HG03439 (cell line): ENCODE measurements at regions not wholly inside any gene's neighbourhood (a gene's known extent, or its start where the extent isn't known, plus 50 kb on each side); places are given as distances from the start of the nearest gene placed in this dataset.
"Not testable (repeated sequence)": the region's sequence is repeated elsewhere in the genome, so short reads cannot be mapped to it uniquely, and the experiment has no call there.

ENCODE experiments used
- ATAC-seq: cut with Tn5 transposase; IDR thresholded peaks from one replicate; pipeline ENCODE4 v1.9.1; 2021; ENCODE audit warnings: mild to moderate bottlenecking, moderate library complexity; ENCODE audit not compliant: unreplicated experiment

DNA sequence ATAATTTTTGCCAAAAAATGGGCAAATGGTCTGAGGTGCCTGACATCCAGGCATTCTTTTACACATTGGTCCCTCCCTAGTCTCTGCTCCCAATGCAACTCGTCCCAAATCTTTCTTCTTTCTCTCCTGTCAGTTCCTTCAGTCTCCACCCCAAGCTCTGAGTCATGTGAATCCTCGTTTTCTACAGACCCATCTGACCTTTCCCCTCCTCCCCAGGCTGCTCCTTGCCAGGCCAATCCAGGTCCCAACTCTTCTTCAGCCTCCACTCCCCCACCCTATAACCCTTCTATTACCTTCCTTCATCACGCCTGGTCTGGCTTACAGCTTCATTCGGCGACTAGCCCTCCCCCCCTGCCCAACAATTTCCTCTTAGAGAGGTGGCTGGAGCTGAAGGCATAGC, 55.3 kb downstream of the BBS10 start:
- ATAC-seq: not testable (repeated sequence)

DNA sequence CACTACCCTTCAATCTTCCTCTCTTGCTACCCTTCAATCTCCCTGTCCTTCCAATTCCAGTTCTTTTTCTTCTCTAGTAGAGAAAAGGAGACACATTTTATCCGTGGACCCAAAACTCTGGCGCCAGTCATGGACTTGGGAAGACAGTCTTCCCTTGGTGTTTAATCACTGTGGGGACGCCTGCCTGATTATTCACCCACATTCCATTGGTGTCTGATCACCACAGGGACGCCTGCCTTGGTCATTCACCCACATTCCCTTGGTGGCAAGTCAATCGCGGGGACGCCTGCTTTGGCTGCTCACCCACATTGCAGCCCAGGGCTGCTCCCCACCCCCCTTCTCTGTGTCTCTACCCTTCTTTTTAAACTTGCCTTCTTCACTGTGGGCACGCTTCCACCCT, 55.9 kb downstream of the BBS10 start:
- ATAC-seq: not testable (repeated sequence)

DNA sequence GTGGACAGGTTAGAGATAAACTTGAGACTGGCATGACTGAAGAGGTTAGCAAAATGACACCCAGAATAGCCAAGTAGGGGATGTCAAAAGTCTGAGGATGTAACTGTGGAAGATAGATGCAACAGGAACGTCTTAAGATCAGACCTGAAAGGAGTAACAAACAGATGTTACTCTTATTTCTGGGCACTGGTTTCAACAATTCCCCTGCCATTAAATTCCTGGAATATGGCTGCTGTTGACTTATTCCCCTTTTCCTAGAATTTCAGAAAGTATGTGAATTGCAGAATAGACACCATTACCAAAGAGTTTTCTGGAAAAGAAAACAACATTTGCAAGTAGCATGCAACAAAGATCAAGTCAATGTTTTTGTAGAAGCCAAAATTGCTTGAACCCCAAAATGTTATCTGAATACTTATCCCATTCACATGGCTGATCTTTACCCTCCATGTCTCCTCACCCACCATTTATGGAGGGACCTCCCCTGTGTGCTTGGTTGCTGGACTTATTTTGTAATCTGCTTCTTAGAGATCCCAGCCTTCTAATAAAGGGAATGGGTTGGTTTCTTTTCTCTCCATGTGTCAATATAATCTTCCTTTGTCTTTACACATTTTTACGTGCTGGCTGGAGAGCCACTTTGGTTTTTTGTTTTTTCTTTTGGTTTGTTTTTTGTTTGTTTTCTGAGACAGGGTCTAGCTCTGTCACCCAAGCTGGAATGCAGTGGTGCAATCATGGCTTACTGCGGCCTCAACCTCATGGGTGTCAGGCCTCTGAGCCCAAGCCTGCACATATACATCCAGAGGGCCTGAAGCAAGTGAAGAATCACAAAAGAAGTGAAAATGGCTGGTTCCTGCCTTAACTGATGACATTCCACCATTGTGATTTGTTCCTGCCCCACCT, 57.0 kb downstream of the BBS10 start:
- ATAC-seq: no peak

DNA sequence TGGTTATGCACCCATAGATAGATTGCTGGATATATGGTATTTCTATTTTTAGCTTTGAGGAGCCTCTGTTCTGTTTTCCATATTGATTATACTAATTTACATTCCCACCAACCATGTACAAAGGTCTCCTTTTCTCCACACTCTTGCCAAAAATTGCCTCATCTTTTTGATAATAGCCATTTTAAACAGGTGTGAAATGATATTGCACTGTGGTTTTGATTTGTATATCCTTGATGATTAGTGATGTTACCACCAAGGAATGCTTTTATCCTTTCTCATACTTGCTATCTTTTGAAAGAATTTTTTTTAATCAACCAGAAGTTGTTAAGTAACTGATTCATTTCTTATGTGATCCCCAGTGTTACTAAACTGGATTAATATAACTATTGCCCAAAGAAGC, 60.0 kb downstream of the BBS10 start:
- ATAC-seq: no peak

DNA sequence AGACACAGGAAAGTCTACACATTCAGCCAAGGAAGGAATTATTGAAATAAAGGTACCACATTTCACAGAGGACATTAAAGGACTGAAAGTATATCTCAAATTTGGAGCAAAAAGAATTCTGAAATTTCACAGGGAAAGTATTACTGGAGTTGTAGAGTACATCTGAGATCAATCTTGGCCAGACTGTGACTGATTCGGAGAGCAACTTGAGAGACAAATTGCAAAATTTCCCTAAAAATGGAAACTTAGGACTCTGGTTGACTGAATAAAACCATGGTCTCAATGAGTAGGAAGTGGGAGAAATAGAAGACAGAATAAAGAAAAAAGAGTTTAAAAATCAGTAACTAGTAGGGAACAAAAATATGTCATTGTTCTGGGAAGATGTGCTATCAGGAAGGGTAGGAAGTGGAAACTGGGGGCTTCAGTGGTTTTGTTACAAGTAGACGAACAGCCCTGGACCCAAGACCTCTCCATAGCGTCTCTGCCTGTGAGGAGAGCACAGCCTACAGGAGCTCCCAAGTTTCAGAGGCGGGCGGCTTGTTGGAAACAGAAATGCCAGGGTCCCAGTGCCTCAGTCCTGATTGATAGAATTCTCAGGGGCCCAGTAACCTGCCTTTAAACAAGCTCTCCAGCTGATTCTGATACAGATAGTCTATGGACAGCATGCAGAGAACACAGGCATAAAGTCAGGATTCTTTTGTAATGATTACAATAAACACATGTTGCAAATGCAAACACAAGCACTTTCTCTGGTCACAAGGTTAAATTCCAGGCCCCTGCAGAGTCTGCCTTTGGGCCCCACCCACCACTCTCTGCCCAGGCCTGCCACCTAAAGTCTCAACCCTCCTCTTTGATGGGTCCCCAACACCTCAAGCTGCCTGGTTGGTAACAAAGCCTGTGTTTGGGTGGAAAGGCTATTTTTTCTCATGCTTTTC, 63.1 kb downstream of the BBS10 start:
- no peak for ATAC-seq

DNA sequence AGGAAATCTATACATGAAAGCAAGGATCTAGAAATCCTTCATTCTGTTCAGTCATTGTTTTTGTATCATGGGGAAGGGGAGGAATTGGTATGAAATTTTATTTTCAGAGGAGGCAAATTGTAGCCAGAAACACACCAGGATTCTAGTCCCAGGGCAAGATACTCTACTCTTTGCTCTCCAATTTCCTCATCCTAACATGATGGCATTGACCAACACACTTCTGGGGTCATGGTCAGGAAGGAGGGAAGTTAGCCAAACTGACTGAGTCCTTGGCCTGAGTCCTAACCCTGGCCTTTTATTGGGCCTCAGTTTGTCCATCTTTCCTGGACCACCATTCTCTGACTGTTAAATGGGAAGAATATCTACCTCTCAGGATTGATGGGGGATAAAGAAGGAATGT, 65.5 kb downstream of the BBS10 start:
- ATAC-seq: no peak

DNA sequence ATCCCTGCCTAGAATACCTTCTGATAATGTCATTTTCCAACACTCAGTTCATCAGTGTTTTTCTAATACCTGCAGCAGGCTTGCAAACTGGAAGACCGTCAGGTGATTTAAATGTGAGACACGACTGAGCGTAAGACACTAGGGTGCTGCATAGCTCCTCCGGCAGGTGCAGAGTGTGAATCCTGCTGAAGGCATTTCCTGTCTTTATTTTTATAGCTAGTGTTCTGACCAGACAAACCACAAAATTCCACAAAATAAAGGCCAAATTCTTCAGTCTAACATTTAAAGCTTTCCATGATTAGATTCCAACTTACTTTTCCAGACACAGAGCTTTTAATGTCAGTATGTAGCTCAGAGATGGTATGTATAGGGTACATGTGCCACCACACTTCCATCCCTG, 70.7 kb downstream of the BBS10 start:
- ATAC-seq: no peak

DNA sequence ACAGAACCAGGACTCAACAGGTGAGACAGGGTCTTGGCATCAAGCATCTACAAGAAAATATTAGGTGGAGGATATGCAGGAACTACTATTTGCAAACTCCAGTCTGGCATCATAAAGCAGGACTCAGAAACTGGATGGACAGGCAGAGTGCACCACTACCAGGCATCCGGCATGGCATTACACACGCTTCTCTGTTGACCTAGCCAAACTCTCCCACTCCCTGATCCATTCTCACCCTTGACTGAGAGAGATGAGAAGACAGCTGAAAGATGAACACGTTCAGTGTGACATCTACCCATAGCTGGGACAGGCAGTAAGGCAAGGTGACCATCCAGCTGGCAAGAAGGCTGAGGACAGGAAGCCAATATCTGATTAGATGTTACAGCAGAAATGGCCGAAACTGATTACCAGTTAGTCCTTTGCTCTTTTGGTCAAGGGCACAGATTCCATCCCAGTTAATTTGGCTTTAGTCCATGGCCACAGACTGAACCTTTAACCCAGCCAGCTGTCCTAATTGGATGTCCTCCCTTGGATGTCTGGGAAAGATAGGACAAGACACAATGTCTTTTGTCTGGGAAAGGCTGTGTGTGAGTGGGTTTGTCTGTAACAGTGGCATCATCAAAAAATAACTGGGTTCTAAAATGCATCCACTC, 71.6 kb downstream of the BBS10 start:
- no peak for ATAC-seq

DNA sequence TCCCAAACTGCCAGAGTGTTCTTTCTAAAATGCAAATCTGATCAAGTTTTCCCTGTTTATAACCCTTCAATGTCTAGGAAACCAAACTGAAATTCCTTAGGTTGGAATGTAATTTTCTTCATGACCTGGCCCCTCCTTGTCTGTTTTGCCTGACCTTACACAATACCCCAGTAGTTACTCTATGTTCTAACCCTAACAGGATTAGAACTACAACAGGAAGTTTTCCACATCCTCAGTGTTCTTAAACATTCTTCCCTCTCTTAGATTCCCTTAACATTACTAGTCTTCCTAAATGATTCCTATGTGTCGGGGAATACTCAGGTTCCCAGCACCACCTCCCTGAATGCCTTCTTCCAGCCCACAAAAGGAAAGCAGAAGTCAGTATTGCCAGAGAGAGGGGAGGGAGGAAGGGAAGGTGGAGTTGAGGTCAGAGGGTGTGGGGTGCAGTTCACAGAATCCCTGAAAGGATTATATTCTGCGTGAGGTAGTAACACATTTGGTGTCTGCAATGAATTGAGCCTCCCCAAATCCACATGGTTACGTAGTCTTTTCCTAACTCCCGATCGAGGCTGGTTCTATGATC, 72.6 kb downstream of the BBS10 start:
- ATAC-seq: no peak

DNA sequence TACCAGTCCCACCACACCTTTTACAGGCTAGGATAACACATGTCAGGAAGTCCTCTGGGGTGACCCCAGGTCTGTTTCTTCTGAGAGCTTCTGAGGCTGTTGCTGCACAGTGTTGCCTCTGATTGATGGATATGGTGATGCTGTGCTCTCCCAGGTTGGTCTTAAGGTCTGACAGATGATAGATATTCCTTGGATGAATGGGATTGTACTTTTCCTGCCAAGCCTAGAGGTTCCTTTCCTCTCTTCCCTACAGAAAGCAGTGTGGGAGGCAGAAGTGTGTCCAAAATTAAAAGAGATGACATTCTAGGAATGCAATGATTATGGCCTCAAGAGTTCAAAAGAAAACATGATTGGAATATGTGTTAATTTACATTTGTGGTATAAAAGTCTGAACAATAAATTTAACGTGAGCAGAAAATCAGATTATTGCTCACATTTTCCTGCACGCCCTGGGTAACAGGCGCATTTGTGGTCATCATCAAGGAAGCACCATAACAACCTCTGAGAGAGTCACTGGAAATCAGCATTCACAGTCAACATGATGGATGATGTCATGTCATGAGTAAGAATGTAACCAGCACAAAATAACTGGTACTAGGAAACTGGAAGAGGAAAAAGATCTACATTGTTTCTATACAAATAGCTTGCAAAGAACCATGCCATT, 73.7 kb downstream of the BBS10 start:
- ATAC-seq: no peak

DNA sequence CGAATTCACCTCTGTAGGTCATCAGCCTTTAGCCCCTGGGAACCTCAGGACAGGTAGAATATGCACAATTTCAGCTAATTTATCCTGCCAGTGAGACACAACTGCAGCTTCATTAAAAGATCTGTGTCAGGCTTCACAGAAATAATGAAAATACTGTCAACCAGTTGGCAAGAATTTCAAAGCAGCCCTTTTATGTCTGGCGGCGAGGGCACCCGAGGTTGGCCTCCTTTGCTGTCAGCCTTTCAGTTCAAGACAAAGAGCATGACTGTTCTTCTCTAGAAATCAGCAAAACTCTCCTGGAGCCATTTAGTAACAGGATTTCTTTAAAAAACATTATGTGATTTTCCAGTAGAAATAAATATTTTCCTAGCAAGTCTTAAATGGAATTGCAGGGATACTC, 75.9 kb downstream of the BBS10 start:
- no peak for ATAC-seq

DNA sequence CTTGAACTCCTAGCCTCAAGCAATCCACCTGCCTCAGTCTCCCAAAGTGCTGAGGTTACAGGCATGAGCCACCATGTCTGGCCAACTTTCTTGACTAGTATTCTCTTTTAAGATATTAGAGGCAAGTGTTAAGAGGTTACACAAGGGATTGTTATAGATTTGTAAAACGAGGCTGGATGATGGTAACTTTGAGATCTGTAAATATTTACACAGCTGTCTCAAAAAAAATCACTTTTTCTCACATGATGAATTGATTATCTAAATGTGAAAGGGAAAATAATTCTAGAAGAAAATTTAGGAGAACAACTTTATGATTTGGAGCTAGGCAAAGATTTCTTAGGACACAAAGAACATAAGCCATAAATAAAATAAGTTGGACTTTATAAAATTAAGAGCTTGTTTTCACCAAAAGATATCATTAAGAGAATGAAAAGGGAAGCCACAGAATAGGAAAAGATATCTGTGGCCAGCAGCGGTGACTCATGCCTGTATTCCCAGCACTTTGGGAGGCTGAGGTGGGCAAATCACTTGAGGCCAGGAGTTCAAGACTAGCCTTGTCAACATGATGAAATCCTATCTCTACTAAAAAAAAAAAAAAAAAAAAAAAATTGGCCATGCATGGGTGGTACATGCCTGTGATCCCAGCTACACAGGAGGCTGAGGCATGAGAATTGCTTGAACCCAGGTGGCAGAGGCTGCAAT, 77.4 kb downstream of the BBS10 start:
- ATAC-seq: no peak

DNA sequence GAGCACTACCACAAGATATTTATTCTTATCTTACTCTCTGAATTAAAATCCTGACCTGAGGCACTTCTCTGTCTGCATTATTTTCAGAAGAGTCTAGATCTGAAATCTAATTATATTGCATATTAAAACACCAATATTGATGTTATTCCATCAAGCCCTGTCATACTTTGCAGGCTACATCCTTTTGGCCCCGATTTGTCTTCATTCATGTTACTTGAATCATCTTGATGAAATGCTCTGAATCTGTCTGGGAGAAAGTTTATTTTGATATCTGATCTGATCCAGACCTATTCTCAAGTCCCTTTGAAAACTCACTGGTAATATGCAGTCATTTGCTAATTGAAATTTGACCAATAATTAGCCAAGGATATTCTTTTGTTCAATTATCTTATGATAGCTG, 79.9 kb downstream of the BBS10 start:
- ATAC-seq: no peak

DNA sequence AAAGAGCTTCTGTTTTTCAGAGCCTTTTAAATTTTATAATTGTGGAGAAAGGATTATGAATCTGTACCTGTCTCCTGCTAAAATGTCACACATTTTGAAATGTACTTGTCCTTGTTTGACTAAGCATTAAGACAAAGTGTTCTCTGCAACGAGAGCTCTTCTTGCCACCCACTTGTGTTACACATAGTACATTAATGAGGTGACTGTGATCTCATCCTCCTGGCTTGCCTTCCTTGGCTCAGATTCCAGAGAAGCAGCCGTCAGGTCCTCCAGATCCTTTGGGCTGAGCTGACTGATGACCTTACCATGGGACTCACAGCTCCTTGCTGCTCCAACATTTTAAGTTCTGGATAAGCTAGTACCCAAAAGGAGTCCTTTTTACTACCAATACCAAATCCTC, 81.4 kb downstream of the BBS10 start:
- no peak for ATAC-seq

DNA sequence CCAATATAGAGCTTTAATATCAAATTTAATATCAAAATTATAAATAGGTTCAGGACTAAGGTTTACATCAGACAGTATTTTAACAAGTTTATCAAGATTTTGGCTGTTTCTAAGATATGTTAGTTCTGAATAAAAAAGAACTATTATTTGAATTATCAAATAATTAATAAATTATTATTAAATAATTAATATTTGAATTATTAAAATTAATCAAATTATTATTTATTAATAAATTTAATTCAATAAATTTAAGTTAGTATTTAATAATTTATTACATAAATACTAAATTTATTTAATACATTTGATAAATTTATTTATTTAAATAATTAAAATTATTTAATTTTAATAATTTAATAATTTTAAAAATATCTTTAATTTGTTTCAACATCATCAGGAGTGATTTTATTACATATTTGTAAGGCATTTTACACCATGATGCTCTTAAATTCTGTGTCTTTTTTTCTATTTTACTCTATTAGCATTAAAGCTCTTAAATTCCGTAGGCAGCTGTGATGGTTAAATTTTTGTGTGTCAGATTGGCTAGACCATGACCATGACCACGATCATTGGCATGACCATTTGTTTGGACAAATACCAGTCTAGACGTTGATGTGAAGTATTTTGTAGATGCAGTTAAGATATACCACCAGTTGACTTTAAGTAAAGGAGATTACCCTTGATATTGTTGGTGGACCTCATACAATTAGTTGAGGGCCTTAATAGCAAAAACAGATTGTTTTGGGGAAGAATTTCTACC, 82.6 kb downstream of the BBS10 start:
- ATAC-seq: no peak

DNA sequence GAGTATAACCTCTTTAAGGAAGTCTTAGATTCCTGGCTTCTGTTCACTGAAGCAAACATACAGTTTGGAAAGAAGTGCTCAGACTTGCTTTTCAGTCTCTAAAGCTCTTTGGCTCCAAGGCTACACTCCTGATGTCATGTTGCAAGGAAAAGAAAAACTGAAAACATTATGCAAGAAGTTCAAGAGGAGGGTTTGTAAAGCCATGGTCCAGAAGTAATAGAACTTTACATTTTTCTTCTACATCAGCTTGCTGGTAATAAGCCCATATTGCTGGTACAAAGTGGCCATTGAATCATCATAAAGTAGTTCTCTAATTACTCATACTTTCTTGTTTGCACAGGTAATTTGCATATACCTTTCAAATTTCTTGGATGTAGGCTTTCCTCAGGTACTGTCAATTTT, 83.6 kb downstream of the BBS10 start:
- ATAC-seq: no peak

DNA sequence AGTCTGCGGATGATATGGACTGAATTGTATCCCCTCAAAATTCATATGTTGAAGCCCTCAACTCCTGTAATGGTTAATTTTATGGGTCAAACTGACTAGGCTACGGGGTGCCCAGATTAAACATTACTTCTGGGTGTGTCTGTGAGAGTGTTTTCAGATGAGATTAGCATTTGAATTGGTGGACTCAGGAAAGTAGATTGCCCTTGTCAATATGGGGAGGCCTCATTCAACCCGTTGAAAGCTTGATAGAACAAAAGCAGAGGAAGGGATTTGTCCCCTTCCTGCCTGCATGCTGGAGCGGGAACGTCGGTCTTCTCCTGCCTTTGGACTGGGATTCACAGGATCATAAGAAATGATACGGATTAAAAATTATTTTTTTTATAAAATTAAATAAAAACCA, 84.5 kb downstream of the BBS10 start:
- no peak for ATAC-seq

DNA sequence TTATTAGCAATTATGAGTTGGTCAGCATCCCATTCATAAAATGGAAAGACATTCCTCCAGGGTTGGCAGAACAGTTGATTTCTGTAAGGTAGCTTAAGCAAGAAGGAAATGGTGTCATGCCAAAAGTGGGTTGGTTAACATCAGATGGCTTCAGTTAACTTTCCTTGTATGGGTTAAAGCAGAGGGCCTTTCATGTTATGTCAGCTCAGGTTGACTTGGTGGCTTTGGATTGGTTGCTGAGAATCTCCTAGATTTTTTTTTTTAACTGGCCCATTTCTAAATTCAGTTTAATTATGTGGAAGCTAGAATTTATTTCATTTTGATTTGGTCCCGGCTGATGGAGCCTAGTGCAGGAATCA, 87.8 kb downstream of the BBS10 start:
- ATAC-seq: no peak

DNA sequence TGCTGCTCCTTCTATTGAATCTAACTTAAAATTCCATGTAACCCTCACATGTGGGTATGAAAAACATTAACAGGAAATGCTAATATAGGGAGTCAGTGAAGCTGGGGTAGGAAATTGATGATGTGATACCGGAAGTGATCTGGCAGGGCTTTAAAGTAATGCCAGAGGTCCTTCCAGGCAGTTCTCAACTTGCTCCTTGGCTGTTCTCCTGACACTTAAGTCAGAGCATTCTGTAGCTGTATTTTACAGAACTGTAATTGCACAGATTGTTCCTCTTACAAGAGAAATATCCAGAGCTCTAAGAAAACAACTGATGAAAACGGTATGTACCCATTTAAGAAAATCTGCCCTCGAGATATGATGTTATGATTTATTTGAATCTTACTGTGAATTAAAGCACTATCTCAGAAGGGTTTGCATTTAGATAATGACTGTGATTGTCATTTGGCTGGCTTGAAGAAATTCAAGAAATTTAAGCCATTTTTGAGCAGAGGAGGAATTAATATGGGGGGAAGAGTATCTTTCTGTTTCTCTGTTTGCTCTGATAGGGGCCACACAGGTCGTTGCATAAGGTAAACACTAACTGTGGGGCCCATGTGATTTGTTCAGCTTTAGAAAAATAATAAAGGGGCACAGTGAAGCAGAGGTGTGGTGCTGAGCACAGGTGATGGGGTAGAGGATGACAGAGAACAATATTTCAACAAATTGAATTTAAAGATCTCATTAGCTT, 88.4 kb downstream of the BBS10 start:
- no peak for ATAC-seq
